NCI-H1105 treated with DMSO at 0.1 percent for 48 hours (cell line): ENCODE measurements at regions not wholly inside any gene's neighbourhood (a gene's known extent, or its start where the extent isn't known, plus 50 kb on each side); places are given as distances from the start of the nearest gene placed in this dataset.
A peak's percentile ranks its signal among the peaks of the same experiment; 100 is the strongest.

Experiments used
- DNase-seq: peaks from one replicate; lab custom pipeline; 2025; lab: John Stamatoyannopoulos, UW

GRCh38 chr2:20110876-20111275, 59.4 kb upstream of the LAPTM4A start:
- no peak for DNase-seq

- DNase-seq, result no peak
These were observed 59.0 kb upstream of the LAPTM4A start for GRCh38 chr2:20110383-20110782.

GRCh38 chr2:20108655-20109396, 57.4 kb upstream of the LAPTM4A start:
- DNase-seq, result no peak

- DNase-seq, result no peak
These were observed 56.3 kb upstream of the LAPTM4A start for GRCh38 chr2:20107776-20108175.

GRCh38 chr2:20107352-20107751, 55.9 kb upstream of the LAPTM4A start:
- DNase-seq, result no peak

- no peak for DNase-seq
These were observed 55.3 kb upstream of the LAPTM4A start for GRCh38 chr2:20106746-20107145.

- peak; percentile 47 for DNase-seq
These were observed 53.6 kb upstream of the LAPTM4A start for GRCh38 chr2:20104900-20105545.

GRCh38 chr2:20103530-20103929, 52.1 kb upstream of the LAPTM4A start:
- DNase-seq, result peak; percentile 8
